ENCODE measurements at regions not wholly inside any gene's neighbourhood (a gene's known extent, or its start where the extent isn't known, plus 50 kb on each side); places are given as distances from the start of the nearest gene placed in this dataset.

DNA sequence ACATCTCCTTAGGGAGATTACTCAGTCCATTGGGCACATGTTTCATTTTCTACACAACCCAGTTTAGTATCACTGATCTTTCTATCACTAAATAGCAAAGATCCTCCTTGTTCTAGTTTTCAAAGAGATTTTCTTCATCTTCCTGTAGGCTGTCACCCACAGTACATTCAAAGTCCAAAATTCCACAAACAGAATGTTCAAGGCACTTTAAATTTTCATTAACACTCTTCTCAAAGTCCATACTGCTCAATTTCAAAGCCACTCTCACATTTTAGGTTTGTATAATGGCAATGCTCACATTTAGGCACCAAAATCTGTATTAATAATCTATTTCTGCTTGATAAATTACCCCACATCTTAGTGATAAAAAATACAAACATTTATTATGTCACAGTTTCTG, 152.8 kb downstream of the FSIP2 start:
- Histone ChIP-seq H3K27ac (no peak overlapping the region), H3K9me3 (no peaks in the 10 kb centered on the region), H3K27me3 (no peaks in the 10 kb centered on the region), H3K4me3 (no peak overlapping the region), H3K4me1 (no peaks in the 10 kb centered on the region), H3K36me3 (no peaks in the 10 kb centered on the region)
- no peak for TF ChIP-seq POLR2AphosphoS5 (IDR thresholded peaks at IDR 0.05)
- no peak for TF ChIP-seq CTCF (IDR thresholded peaks at IDR 0.05)
- TF ChIP-seq EP300 (IDR thresholded peaks at IDR 0.05): no peak
- TF ChIP-seq POLR2A (IDR thresholded peaks at IDR 0.05): no peak
- no peak for DNase-seq (ENCODE audit: low spot score in 2 of 2)

DNA sequence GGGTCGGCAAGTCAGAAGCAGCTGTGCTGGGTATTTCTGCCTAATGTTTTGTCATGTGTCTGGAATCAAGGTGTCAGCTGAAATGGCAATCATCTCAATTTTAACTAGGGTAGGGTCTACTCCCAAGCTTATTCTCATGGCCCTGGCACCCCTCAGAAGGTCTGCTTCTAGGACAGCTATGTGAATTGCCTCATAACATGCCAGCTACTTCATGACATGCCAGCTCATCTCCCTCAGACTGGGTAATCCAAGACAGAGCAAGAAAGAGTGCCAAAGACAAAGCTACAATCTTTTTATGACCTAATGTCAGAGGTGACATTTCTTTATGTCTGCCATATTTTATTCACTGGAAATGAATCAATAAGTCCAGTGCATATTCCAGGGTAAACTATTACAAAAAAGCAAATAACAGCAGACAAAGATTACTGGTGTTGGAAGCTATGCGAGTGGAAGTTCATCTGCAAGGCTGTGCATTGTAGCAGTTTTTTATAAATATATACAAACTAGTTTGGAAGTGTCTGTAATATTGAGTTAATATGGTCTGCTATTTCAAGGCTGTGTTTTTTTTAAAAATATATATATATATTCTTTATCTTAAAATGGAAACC, 153.3 kb downstream of the FSIP2 start:
- H3K36me3 ChIP-seq: no peaks in the 10 kb centered on the region
- WGBS: 89% methylated on average over 2 of the region's 2 CpGs
- no peak for DNase-seq (ENCODE audit: low spot score in 2 of 2)
- TF ChIP-seq EP300 (IDR thresholded peaks at IDR 0.05) (no peak), CTCF (IDR thresholded peaks at IDR 0.05) (no peak), POLR2A (IDR thresholded peaks at IDR 0.05) (no peak), POLR2AphosphoS5 (IDR thresholded peaks at IDR 0.05) (no peak)
- no peak overlapping the region for H3K27ac ChIP-seq
- no peak overlapping the region for H3K4me3 ChIP-seq
- H3K27me3 ChIP-seq: no peaks in the 10 kb centered on the region
- no peaks in the 10 kb centered on the region for H3K4me1 ChIP-seq
- no peaks in the 10 kb centered on the region for H3K9me3 ChIP-seq

GRCh38 chr2:185892484-185892883, 153.9 kb downstream of the FSIP2 start:
- no peaks in the 10 kb centered on the region for H3K4me1 ChIP-seq
- no peaks in the 10 kb centered on the region for H3K36me3 ChIP-seq
- H3K27me3 ChIP-seq: no peaks in the 10 kb centered on the region
- 88% methylated on average over 1 of the region's 1 CpG for WGBS
- no peak for DNase-seq (ENCODE audit: low spot score in 2 of 2)
- H3K27ac ChIP-seq: no peak overlapping the region
- no peak overlapping the region for H3K4me3 ChIP-seq
- no peaks in the 10 kb centered on the region for H3K9me3 ChIP-seq
- TF ChIP-seq POLR2A (IDR thresholded peaks at IDR 0.05) (no peak), EP300 (IDR thresholded peaks at IDR 0.05) (no peak), POLR2AphosphoS5 (IDR thresholded peaks at IDR 0.05) (no peak), CTCF (IDR thresholded peaks at IDR 0.05) (no peak)

DNA sequence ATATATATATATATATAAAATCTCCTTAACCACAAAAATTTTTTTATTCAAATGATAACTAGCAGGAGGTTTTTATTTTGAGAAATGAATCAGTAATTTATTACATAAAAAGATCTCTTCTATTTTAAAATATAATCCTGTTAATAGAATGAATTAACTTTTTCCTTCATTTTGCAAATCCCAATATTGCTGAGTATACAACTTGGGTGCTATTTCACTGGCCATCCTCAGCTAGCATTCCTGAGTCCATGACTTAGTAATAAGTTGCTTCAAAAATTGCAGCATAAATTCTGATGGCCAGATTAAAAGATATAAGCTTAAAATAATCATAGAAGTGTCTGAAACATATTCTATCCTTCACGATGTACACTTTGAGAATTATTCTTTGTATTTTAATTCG, 155.6 kb downstream of the FSIP2 start:
- 92% methylated on average over 2 of the region's 2 CpGs for WGBS
- no peak for DNase-seq (ENCODE audit: low spot score in 2 of 2)
- no peak overlapping the region for H3K4me3 ChIP-seq
- H3K36me3 ChIP-seq: no peaks in the 10 kb centered on the region
- TF ChIP-seq CTCF (IDR thresholded peaks at IDR 0.05) (no peak), POLR2AphosphoS5 (IDR thresholded peaks at IDR 0.05) (no peak), EP300 (IDR thresholded peaks at IDR 0.05) (no peak), POLR2A (IDR thresholded peaks at IDR 0.05) (no peak)
- H3K9me3 ChIP-seq: no peaks in the 10 kb centered on the region
- H3K4me1 ChIP-seq: no peaks in the 10 kb centered on the region
- H3K27ac ChIP-seq: no peak overlapping the region
- no peaks in the 10 kb centered on the region for H3K27me3 ChIP-seq

GRCh38 chr2:185895828-185896693, 157.5 kb downstream of the FSIP2 start:
- TF ChIP-seq POLR2A (IDR thresholded peaks at IDR 0.05) (no peak), POLR2AphosphoS5 (IDR thresholded peaks at IDR 0.05) (no peak), CTCF (IDR thresholded peaks at IDR 0.05) (no peak)
- no peak overlapping the region for H3K27ac ChIP-seq
- H3K4me1 ChIP-seq: no peaks in the 10 kb centered on the region
- 89% methylated on average over 5 of the region's 5 CpGs for WGBS
- no peaks in the 10 kb centered on the region for H3K27me3 ChIP-seq
- H3K36me3 ChIP-seq: no peaks in the 10 kb centered on the region
- no peaks in the 10 kb centered on the region for H3K9me3 ChIP-seq
- H3K4me3 ChIP-seq: no peak overlapping the region
- no peak for DNase-seq (ENCODE audit: low spot score in 2 of 2)
